SKM-1 (cell line): ENCODE measurements at regions not wholly inside any gene's neighbourhood (a gene's known extent, or its start where the extent isn't known, plus 50 kb on each side); places are given as distances from the start of the nearest gene placed in this dataset.

Source experiments
- DNase-seq: peaks from one replicate; lab custom pipeline; 2025; ENCODE audit not compliant: unreplicated experiment; lab: John Stamatoyannopoulos, UW

GRCh38 chr12:92089559-92089958 lies 56.1 kb downstream of the BTG1 start:
- DNase-seq: no peak

DNA sequence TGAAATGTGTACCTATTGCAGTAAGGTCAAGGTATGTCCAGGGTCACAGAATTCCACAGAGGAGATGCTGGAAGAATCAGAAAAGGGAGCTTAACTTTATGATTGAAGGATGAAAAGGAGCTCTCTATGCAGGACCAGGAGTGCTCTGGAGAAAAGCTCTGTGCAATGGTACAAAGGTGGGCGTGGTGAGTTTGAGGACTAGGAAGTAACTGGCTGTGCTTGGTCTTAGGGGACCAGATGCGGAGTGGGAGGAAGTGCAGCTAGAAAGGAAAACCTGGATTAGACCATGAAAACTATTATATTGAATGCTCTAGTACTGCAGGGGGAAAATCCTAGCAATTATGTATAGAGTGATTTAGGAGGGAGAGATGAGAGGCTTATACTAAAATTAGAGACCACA lies 56.8 kb downstream of the BTG1 start:
- DNase-seq: no peak

DNA sequence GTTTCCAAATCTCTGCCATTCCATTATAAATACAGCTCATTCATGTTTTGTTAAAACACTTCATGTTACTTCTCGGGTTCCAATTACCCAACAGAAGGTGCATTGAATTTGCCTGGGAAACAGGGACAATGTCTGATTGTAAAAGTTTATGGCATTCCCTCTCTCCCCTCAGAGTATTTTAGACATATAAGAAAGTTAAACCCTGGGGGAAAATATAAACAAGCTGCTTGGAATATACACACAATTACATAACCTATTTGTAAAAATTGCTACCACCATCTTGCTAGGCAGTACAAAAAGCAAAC lies 60.0 kb downstream of the BTG1 start:
- no peak for DNase-seq

GRCh38 chr12:92085040-92085735 lies 60.5 kb downstream of the BTG1 start:
- DNase-seq: no peak

- no peak for DNase-seq
These were observed 64.7 kb downstream of the BTG1 start for GRCh38 chr12:92080911-92081285.

DNA sequence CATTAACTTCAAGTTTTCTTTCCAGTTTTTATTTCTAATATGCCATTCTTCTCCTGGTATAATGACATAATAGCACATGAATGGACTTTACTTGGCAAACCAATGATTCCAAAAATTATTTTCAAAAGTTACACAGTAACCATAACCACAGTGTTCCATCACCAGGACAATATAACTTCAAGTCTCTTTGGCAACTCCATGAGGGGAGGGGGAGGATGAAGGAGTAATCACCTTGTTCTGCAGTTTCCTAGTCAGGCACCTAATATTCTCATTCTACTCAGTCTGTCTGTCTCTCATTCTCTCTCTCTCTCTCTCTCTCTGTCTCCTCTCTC lies 66.6 kb downstream of the BTG1 start:
- DNase-seq: no peak

GRCh38 chr12:92078167-92079053 lies 67.2 kb downstream of the BTG1 start:
- no peak for DNase-seq

DNA sequence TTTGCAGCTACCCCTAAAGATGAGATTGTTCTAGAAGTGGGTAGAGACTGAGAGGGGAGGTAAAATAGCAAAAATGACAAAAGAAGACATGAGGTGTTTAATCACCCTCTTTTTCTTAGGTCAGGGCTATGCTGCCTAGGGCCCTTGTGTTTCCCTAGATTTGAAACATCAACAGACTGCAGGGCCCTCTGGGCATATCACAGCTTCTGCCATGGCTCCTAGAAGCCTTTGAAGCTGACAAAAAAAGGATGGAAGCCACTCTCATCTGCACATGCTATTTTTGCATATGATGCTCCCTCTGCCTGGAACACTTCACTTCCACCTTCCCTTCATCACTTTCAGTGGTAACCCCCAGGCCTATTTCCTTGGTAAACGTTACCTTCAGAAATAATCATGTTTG lies 68.1 kb downstream of the BTG1 start:
- no peak for DNase-seq

GRCh38 chr12:92076101-92076500 lies 69.5 kb downstream of the BTG1 start:
- no peak for DNase-seq

DNA sequence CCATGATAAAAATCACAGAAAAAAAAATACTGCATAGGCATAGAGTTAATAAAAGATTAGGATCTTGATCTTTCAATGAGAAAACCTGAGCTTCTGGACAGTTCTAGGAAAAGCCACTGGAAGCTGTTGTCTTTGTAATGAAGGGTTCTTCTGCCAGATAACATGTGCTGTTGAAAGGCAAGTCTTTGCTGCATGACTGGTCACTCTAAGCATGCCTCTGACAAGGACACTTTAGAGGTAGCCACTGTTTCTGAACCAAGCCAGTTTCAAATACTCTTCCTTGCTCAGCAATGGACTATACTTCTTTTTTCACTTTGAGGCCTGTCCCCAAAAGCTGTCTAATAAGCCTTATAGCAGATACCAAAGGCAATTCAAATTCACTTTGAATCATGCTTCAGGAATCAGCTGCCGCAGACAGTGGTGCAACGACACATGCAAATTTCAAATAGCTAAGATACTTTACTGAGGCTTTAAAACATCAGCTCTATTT lies 70.2 kb downstream of the BTG1 start:
- no peak for DNase-seq

DNA sequence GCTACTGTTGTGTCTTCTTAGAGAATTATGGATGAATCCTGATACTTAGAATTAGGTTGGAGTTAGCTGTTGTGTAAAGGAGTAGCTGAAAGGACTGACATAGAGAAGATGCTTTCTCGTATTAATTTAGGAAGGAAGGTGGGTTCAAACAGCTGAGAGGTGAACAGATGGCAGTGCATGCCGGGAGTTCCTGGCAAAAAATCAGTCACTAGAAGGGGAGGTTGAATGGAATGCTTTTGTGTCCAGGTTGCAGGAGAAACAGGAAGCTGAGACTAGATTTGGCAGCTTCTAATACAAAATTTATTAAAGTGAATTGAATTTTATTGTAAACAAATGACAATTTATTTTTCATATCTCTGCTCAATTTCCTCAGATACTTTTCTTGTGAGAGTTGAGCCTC lies 70.8 kb downstream of the BTG1 start:
- no peak for DNase-seq

- no peak for DNase-seq
These were observed 72.6 kb downstream of the BTG1 start for GRCh38 chr12:92073094-92073493.

DNA sequence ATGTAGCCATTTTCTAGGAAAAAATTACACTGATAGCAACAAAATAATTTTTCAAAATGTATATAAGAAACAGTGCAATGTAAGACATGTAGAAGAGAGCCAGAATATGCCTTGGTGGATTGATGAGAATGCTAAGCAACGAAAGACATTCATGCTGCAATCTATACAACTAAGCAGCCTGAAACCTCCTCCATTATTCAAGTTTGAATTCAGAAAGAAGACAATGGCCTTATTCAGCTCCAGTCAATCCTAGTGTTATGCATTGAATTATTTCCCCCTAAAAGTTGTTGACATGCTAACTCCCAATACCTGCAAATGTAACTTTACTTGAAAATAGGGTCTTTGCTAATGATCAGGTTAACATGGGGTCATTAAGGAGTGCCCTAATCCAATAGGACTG lies 73.5 kb downstream of the BTG1 start:
- DNase-seq: no peak

GRCh38 chr12:92070864-92071445 lies 74.7 kb downstream of the BTG1 start:
- peak; percentile 39 for DNase-seq

- DNase-seq: no peak
These were observed 75.4 kb downstream of the BTG1 start for GRCh38 chr12:92070054-92070863.

DNA sequence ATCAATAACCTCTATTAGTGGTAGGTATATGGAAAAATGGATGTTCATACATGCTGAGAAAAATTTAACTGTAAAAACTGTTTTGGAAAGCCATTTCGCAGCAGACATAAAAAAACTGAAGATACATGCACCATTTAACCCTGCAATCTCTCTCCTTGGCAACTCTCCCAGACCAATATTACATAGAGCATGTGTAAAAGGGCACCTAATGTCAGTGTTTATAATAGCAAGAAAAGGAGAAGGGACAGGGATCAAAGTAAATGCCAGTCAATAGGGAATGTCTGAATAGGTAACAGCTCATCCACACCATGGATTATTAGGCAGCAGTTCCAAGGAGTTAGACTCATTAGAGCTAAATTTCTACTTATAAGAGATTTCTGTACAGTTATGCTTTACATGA lies 77.2 kb downstream of the BTG1 start:
- DNase-seq: no peak

- DNase-seq: no peak
These were observed 80.0 kb downstream of the BTG1 start for GRCh38 chr12:92065639-92066038.

- no peak for DNase-seq
These were observed 80.6 kb downstream of the BTG1 start for GRCh38 chr12:92065018-92065499.

DNA sequence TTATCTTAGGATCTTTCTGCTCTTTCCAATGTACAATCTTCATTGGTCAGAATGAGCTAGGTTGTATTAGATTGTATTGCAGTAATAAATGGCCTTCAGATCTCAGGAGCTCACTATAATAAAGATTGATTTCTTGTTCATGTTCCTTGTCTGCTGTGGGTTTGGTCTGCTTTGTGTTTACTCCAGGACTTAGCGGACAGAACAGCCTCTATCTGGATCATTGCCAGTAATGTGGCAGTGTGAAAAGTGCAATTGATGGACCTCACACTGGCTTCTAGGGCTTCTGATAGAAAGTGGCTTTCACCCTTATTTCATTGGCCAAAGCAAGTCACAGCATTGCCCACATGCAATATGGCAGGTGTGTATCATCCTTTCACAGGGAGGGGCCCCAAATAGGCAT lies 81.2 kb downstream of the BTG1 start:
- DNase-seq: no peak

DNA sequence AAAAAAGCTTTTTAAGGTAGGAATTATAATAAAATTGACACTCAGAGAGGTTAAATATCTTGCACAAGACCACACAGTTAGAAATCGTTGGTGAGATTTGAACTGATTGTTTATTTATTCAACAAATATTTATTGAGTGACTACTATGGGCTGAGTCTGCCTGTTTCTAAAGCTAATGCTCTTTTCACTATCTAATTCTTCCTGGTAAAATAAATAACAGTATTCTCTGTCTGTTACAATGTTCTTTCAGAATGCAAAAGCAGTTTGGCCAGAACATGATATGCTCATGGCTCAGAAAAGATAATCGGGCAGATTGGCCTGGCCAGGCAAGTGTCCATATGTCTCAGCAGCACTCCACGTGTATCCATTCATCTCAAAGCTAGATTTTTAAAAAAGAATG lies 82.0 kb downstream of the BTG1 start:
- no peak for DNase-seq
